Muscle layer of duodenum (tissue), 2 donors: ENCODE measurements at regions not wholly inside any gene's neighbourhood (a gene's known extent, or its start where the extent isn't known, plus 50 kb on each side); places are given as distances from the start of the nearest gene placed in this dataset.

ENCODE experiments used
- H3K27ac ChIP-seq: one replicate; pipeline ENCODE4 v1.7.0; 2013; ENCODE audit warnings: mild to moderate bottlenecking, low read length
- H3K27me3 ChIP-seq: one replicate; pipeline ENCODE4 v1.7.0; 2013; ENCODE audit warnings: low read depth, mild to moderate bottlenecking, control low read depth, low read length
- H3K36me3 ChIP-seq, 2 donors: one replicate each; pipeline ENCODE4 v1.7.0; 2013; ENCODE audit warnings: low read length in 2 of 2, control low read depth in 1 of 2, mild to moderate bottlenecking in 1 of 2; ENCODE audit not compliant: insufficient read depth in 2 of 2, control insufficient read depth in 1 of 2
- H3K4me1 ChIP-seq, 2 donors: one replicate each; pipeline ENCODE4 v1.7.0; 2013; ENCODE audit warnings: low read length in 2 of 2, mild to moderate bottlenecking in 2 of 2, control low read depth in 1 of 2, moderate library complexity in 1 of 2; ENCODE audit not compliant: insufficient read depth in 2 of 2, control insufficient read depth in 1 of 2
- H3K4me3 ChIP-seq, 2 donors: one replicate each; pipeline ENCODE4 v1.7.0; 2013; ENCODE audit warnings: low read length in 2 of 2, low read depth in 1 of 2, mild to moderate bottlenecking in 1 of 2
- H3K9me3 ChIP-seq, 2 donors: one replicate each; pipeline ENCODE4 v1.7.0; 2013; ENCODE audit warnings: low read length in 2 of 2, control low read depth in 1 of 2, mild to moderate bottlenecking in 1 of 2; ENCODE audit not compliant: control insufficient read depth in 1 of 2
- donor health status: healthy.

- H3K27ac ChIP-seq, result no peak overlapping the region
- H3K4me1 ChIP-seq, result no peaks in the 10 kb centered on the region
- peaks cover 0 to 10% of the 10 kb centered on the region in 2 donors for H3K9me3 ChIP-seq
- no peaks in the 10 kb centered on the region for H3K36me3 ChIP-seq
- no peak overlapping the region for H3K4me3 ChIP-seq
- no peaks in the 10 kb centered on the region for H3K27me3 ChIP-seq
These were observed 121.2 kb downstream of the MTERF1 start for GRCh38 chr7:91759205-91759863.

GRCh38 chr7:91767820-91768219 is 112.7 kb downstream of the MTERF1 start:
- Histone ChIP-seq H3K36me3 (no peaks in the 10 kb centered on the region), H3K27me3 (no peaks in the 10 kb centered on the region), H3K27ac (no peak overlapping the region), H3K4me1 (no peaks in the 10 kb centered on the region), H3K9me3 (peaks cover 0 to 7% of the 10 kb centered on the region in 2 donors), H3K4me3 (no peak overlapping the region)

- H3K9me3 ChIP-seq, result no peaks in the 10 kb centered on the region
- no peaks in the 10 kb centered on the region for H3K36me3 ChIP-seq
- no peak overlapping the region for H3K4me3 ChIP-seq
- H3K27ac ChIP-seq, result no peak overlapping the region
- no peaks in the 10 kb centered on the region for H3K27me3 ChIP-seq
- H3K4me1 ChIP-seq, result no peaks in the 10 kb centered on the region
These were observed 109.1 kb downstream of the MTERF1 start for GRCh38 chr7:91771394-91771793.

GRCh38 chr7:91771921-91772815 is 108.3 kb downstream of the MTERF1 start:
- no peaks in the 10 kb centered on the region for H3K36me3 ChIP-seq
- H3K27ac ChIP-seq, result no peak overlapping the region
- no peak overlapping the region for H3K4me3 ChIP-seq
- no peaks in the 10 kb centered on the region for H3K4me1 ChIP-seq
- no peaks in the 10 kb centered on the region for H3K9me3 ChIP-seq
- H3K27me3 ChIP-seq, result no peaks in the 10 kb centered on the region

- H3K36me3 ChIP-seq, result no peaks in the 10 kb centered on the region
- no peaks in the 10 kb centered on the region for H3K9me3 ChIP-seq
- H3K4me1 ChIP-seq, result no peaks in the 10 kb centered on the region
- H3K4me3 ChIP-seq, result no peak overlapping the region
- H3K27ac ChIP-seq, result no peak overlapping the region
- H3K27me3 ChIP-seq, result no peaks in the 10 kb centered on the region
These were observed 104.3 kb downstream of the MTERF1 start for GRCh38 chr7:91776171-91776570.

GRCh38 chr7:91777522-91777921 is 103.0 kb downstream of the MTERF1 start:
- Histone ChIP-seq H3K4me1 (no peaks in the 10 kb centered on the region), H3K27me3 (no peaks in the 10 kb centered on the region), H3K4me3 (no peak overlapping the region), H3K27ac (no peak overlapping the region), H3K9me3 (no peaks in the 10 kb centered on the region), H3K36me3 (no peaks in the 10 kb centered on the region)

- H3K9me3 ChIP-seq, result no peaks in the 10 kb centered on the region
- H3K4me3 ChIP-seq, result no peak overlapping the region
- no peaks in the 10 kb centered on the region for H3K36me3 ChIP-seq
- no peaks in the 10 kb centered on the region for H3K4me1 ChIP-seq
- no peaks in the 10 kb centered on the region for H3K27me3 ChIP-seq
- no peak overlapping the region for H3K27ac ChIP-seq
These were observed 102.1 kb downstream of the MTERF1 start for GRCh38 chr7:91778416-91778815.

- H3K27ac ChIP-seq, result no peak overlapping the region
- H3K27me3 ChIP-seq, result no peaks in the 10 kb centered on the region
- no peaks in the 10 kb centered on the region for H3K4me1 ChIP-seq
- no peaks in the 10 kb centered on the region for H3K36me3 ChIP-seq
- no peaks in the 10 kb centered on the region for H3K9me3 ChIP-seq
- H3K4me3 ChIP-seq, result no peak overlapping the region
These were observed 100.0 kb downstream of the MTERF1 start for GRCh38 chr7:91780521-91780920.

GRCh38 chr7:91784469-91784868 is 96.0 kb downstream of the MTERF1 start:
- H3K9me3 ChIP-seq, result no peaks in the 10 kb centered on the region
- H3K36me3 ChIP-seq, result no peaks in the 10 kb centered on the region
- H3K4me3 ChIP-seq, result no peak overlapping the region
- H3K27ac ChIP-seq, result no peak overlapping the region
- H3K27me3 ChIP-seq, result no peaks in the 10 kb centered on the region
- no peaks in the 10 kb centered on the region for H3K4me1 ChIP-seq

GRCh38 chr7:91787931-91788330 is 92.6 kb downstream of the MTERF1 start:
- H3K27ac ChIP-seq, result no peak overlapping the region

GRCh38 chr7:91789086-91789485 is 91.4 kb downstream of the MTERF1 start:
- Histone ChIP-seq H3K27me3 (no peaks in the 10 kb centered on the region), H3K4me1 (no peaks in the 10 kb centered on the region), H3K4me3 (no peak overlapping the region), H3K36me3 (no peaks in the 10 kb centered on the region), H3K9me3 (no peaks in the 10 kb centered on the region), H3K27ac (no peak overlapping the region)

More at GRCh38 chr7:91787931-91788330, 92.6 kb downstream of the MTERF1 start:
- Histone ChIP-seq H3K9me3 (no peaks in the 10 kb centered on the region), H3K36me3 (no peaks in the 10 kb centered on the region), H3K4me1 (no peaks in the 10 kb centered on the region), H3K4me3 (no peak overlapping the region), H3K27me3 (no peaks in the 10 kb centered on the region)
